Esophagus muscularis mucosa (tissue), 4 donors: ENCODE measurements at regions not wholly inside any gene's neighbourhood (a gene's known extent, or its start where the extent isn't known, plus 50 kb on each side); places are given as distances from the start of the nearest gene placed in this dataset.

Experiments
- CTCF ChIP-seq, 3 experiments: fragments of 200-600 bp in 2 of 3; fragments of 450-650 bp in 1 of 3; sonication (generic) in 2 of 3; IDR thresholded peaks; one replicate each; pipeline ENCODE4 v1.5.1; 2017 to 2019; ENCODE audit warnings: antibody characterized with exemption in 3 of 3, mild to moderate bottlenecking in 2 of 3, moderate library complexity in 1 of 3
- EP300 ChIP-seq: sonication (generic); formaldehyde crosslinking; IDR thresholded peaks from one replicate; pipeline ENCODE4 v1.6.1; 2017; ENCODE audit warnings: antibody characterized with exemption
- POLR2A ChIP-seq: fragments of 450-650 bp; IDR thresholded peaks from one replicate; pipeline ENCODE4 v1.6.1; 2017; ENCODE audit warnings: antibody characterized with exemption, moderate library complexity, mild to moderate bottlenecking, low read depth
- POLR2AphosphoS5 ChIP-seq, 2 donors: sonication (generic); formaldehyde crosslinking; IDR thresholded peaks; one replicate each; pipeline ENCODE4 v1.6.1; 2017; ENCODE audit warnings: antibody characterized with exemption in 2 of 2

GRCh38 chr6:53999088-53999755 lies 112.0 kb upstream of the MLIP start:
- TF ChIP-seq POLR2AphosphoS5 (IDR thresholded peaks at IDR 0.05) (no peak), CTCF (IDR thresholded peaks at IDR 0.05) (no peak), POLR2A (no peak), EP300 (no peak)
